CD4-positive, alpha-beta memory T cell (primary cell): ENCODE measurements at regions not wholly inside any gene's neighbourhood (a gene's known extent, or its start where the extent isn't known, plus 50 kb on each side); places are given as distances from the start of the nearest gene placed in this dataset.

Experiments
- CTCF ChIA-PET: fragments of 350-600 bp; sonication (Branson Sonifier 250); formaldehyde crosslinking; loops from one replicate; lab custom pipeline; 2021; ENCODE audit warnings: inconsistent platforms; ENCODE audit not compliant: partially characterized antibody; lab: Charles Lee
- POLR2A ChIA-PET: fragments of 350-600 bp; sonication (Branson Sonifier 250); formaldehyde crosslinking; loops from one replicate; lab custom pipeline; 2021; ENCODE audit not compliant: partially characterized antibody; lab: Charles Lee
- DNase-seq, 5 donors: peaks; one replicate each; pipeline versions ENCODE4 v3.0.0 to v3.0.0-alpha.2; 2020 to 2022; ENCODE audit warnings: mixed read lengths in 1 of 5
- H3K27ac ChIP-seq: one replicate; pipeline ENCODE4 v1.7.0; 2013; ENCODE audit warnings: low read depth, low read length
- H3K27me3 ChIP-seq: 2 replicates; pipeline ENCODE4 v1.7.0; 2013; ENCODE audit warnings: mild to moderate bottlenecking, low read length, moderate library complexity; ENCODE audit not compliant: insufficient read depth
- H3K36me3 ChIP-seq: 2 replicates; pipeline ENCODE4 v1.7.0; 2013; ENCODE audit warnings: mild to moderate bottlenecking, low read length, moderate library complexity; ENCODE audit not compliant: insufficient read depth
- H3K4me1 ChIP-seq: 2 replicates; pipeline ENCODE4 v1.7.0; 2013; ENCODE audit warnings: mild to moderate bottlenecking, low read length, moderate library complexity; ENCODE audit not compliant: insufficient read depth
- H3K4me3 ChIP-seq, 2 donors: one replicate each; pipeline ENCODE4 v1.7.0; 2013; ENCODE audit warnings: low read length in 2 of 2, mild to moderate bottlenecking in 1 of 2
- H3K9me3 ChIP-seq, 2 donors: one replicate each; pipeline ENCODE4 v1.7.0; 2013; ENCODE audit warnings: low read length in 2 of 2, control low read depth in 1 of 2; ENCODE audit not compliant: control insufficient read depth in 1 of 2
- H3K27ac Mint-ChIP-seq, 7 donors: one replicate each; pipeline ENCODE4 v1.8.0; 2020 to 2021; ENCODE audit warnings: mixed read lengths in 7 of 7, mild to moderate bottlenecking in 6 of 7, inconsistent platforms in 3 of 7, moderate library complexity in 3 of 7
- H3K27me3 Mint-ChIP-seq, 2 donors: one replicate each; pipeline ENCODE4 v1.8.0; 2020 to 2021; ENCODE audit warnings: mixed read lengths in 2 of 2
- H3K36me3 Mint-ChIP-seq, 2 donors: one replicate each; pipeline ENCODE4 v1.8.0; 2020 to 2021; ENCODE audit warnings: mixed read lengths in 2 of 2, inconsistent platforms in 1 of 2, mild to moderate bottlenecking in 1 of 2
- H3K4me1 Mint-ChIP-seq, 4 donors: one replicate each; pipeline ENCODE4 v1.8.0; 2020 to 2021; ENCODE audit warnings: mixed read lengths in 4 of 4, mild to moderate bottlenecking in 1 of 4
- H3K4me3 Mint-ChIP-seq, 8 donors: one replicate each; pipeline ENCODE4 v1.8.0; 2020 to 2021; ENCODE audit warnings: mixed read lengths in 8 of 8, mild to moderate bottlenecking in 7 of 8, moderate library complexity in 6 of 8, inconsistent platforms in 3 of 8
- H3K9me3 Mint-ChIP-seq, 8 donors: one replicate each; pipeline ENCODE4 v1.8.0; 2020 to 2021; ENCODE audit warnings: mixed read lengths in 8 of 8, mild to moderate bottlenecking in 5 of 8, inconsistent platforms in 3 of 8, moderate library complexity in 1 of 8
- intact Hi-C: fragments of 100-400 bp; cut with micrococcal nuclease; formaldehyde crosslinking; loops from one replicate; pipeline ENCODE4 v1.15.1; 2023

DNA sequence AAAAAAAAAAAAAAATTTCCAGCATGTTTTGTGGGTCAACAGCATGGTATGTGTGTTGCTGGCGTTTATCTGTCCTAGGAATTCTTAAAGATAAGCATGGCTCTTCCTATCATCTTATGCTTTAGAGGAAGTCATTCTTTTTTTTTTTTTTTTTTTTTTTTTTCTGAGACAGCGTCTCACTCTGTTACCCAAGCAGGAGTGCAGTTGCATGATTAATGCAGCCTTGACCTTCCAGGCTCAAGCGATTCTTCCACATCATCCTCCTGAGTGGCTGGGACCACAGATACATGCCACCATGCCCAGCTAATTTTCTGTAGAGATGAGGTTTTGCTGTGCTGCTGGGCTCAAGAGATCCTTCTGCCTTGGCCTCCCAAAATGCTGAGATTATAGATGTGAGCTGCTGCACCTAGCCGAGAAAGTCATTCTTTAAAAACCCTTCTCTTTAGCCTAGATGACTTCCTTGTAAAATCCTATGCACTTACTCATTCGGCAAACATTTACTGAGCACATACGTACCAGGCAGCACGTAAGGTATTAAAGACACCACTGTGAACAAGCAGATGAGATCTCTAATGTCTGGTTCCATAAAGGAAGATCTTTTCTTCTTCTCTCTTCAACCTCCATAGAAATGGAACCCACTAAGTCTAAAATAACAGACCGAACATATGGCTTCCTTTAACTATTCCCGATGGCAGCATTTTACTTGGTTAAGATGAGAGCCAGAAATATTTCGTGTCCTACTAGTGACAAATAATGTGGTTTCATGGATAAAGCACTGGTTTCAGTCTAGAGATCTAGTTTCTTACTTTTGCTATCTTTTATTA lies 122.4 kb downstream of the RIN2 start:
- Histone ChIP-seq H3K4me3 (no peak overlapping the region), H3K27me3 (no peaks in the 10 kb centered on the region)
- CTCF ChIA-PET: no interaction called here

DNA sequence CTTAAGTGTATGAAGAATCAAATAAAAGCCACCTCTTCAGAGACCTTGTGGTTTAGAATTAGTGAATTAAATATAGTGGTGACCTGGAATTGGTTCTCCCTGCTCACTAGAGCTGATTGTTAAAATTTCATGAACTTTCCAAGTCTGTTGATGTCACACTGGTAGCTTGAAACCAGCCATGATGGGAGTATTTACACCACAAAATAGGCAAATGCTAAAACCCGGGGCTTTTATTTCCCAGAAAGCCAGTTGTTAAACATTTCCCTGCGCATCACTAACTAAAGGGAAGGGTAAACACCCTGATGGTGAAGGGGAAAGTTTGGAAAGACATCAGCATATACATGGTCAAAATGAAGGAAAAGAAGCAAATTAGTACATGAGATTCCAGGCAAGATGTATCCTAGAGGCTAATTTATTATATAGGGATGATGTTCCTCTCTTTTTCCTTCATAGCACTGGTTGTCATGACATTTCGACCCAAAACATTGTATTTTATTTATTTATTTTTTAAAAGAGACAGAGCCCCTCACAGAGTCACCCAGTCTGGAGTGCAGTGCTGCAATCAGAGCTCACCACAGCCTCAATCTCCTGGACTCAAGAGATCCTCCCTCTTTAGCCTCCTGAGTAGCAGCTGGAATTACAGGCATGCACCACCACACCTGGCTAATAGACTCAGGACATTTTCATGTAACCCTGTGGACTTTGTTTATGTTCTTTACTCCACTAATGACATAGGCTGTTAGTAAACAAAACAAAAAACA lies 123.2 kb downstream of the RIN2 start:
- Histone ChIP-seq H3K27me3 (no peaks in the 10 kb centered on the region), H3K9me3 (no peaks in the 10 kb centered on the region), H3K4me3 (no peak overlapping the region), H3K27ac (no peak overlapping the region), H3K36me3 (no peaks in the 10 kb centered on the region), H3K4me1 (no peaks in the 10 kb centered on the region)
- Mint-ChIP-seq H3K4me3 (no peak overlapping the region), H3K9me3 (peaks cover 0 to 3% (median 0%) of the 10 kb centered on the region in 8 donors), H3K27ac (no peak overlapping the region), H3K4me1 (no peaks in the 10 kb centered on the region), H3K27me3 (peaks cover 0 to 3% of the 10 kb centered on the region in 2 donors), H3K36me3 (no peaks in the 10 kb centered on the region)
- intact Hi-C loops: no loop called here
- DNase-seq: no peak
- ChIA-PET CTCF (no interaction called here), POLR2A (no interaction called here)

More for the DNA sequence above, 122.4 kb downstream of the RIN2 start:
- Histone ChIP-seq H3K4me1 (no peaks in the 10 kb centered on the region), H3K27ac (no peak overlapping the region), H3K9me3 (no peaks in the 10 kb centered on the region), H3K36me3 (no peaks in the 10 kb centered on the region)
- peaks cover 0 to 3% of the 10 kb centered on the region in 2 donors for H3K27me3 Mint-ChIP-seq
- H3K9me3 Mint-ChIP-seq: peaks cover 0 to 3% (median 0%) of the 10 kb centered on the region in 8 donors
- intact Hi-C loops: no loop called here
- H3K4me3 Mint-ChIP-seq: no peak overlapping the region
- DNase-seq: no peak
- peaks cover 0 to 3% (median 0%) of the 10 kb centered on the region in 4 donors for H3K4me1 Mint-ChIP-seq
- no peaks in the 10 kb centered on the region for H3K36me3 Mint-ChIP-seq
- no peak overlapping the region for H3K27ac Mint-ChIP-seq
- POLR2A ChIA-PET: no interaction called here

DNA sequence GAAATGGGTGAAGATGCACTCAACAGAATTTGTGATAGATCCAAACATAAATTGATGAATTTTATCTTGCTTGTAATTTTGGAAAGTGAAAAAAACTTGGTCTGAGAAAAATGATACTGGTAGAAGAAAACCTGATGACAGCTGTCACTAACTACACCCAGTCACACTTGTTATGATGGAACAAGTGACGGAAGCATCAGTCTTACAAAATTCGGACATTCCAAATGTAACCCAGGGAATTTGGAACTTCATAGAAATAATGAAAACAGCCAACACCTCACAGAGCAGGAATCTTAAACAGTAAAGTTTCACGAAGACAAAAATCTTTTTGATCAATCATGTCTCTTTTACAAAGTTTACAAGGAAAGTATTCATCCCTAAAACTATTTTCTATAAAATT lies 123.9 kb downstream of the RIN2 start:
- peaks cover 0 to 3% (median 0%) of the 10 kb centered on the region in 8 donors for H3K9me3 Mint-ChIP-seq
- H3K4me3 Mint-ChIP-seq: no peak overlapping the region
- H3K27me3 Mint-ChIP-seq: peaks cover 3 to 4% of the 10 kb centered on the region in 2 donors
- H3K4me1 Mint-ChIP-seq: no peaks in the 10 kb centered on the region
- H3K4me1 ChIP-seq: no peaks in the 10 kb centered on the region
- H3K36me3 Mint-ChIP-seq: no peaks in the 10 kb centered on the region
- H3K9me3 ChIP-seq: no peaks in the 10 kb centered on the region
- POLR2A ChIA-PET: no interaction called here
- H3K27ac ChIP-seq: no peak overlapping the region
- no peak for DNase-seq
- no peaks in the 10 kb centered on the region for H3K36me3 ChIP-seq
- H3K27ac Mint-ChIP-seq: no peak overlapping the region
- intact Hi-C loops: no loop called here
- CTCF ChIA-PET: no interaction called here
- no peaks in the 10 kb centered on the region for H3K27me3 ChIP-seq
- no peak overlapping the region for H3K4me3 ChIP-seq

DNA sequence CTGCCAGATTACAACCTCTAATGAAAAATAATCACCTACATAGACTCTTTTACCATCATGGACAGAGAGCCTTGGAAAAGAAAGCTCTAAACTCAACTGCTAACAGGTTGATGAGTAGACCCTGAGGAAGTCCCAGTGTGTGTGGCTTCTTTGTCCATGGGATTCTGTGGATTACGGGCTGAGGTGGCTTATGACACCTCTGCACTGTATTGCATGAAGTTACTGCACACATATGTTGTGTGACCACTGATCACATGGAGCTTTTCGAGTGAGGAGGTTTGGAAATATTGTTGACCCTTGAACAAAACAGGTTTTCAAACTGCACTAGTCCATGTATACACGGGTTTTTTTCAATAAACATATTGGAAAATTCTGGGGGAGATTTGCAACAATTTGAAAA lies 124.4 kb downstream of the RIN2 start:
- H3K27ac Mint-ChIP-seq: no peak overlapping the region
- H3K36me3 Mint-ChIP-seq: no peaks in the 10 kb centered on the region
- Histone ChIP-seq H3K27me3 (no peaks in the 10 kb centered on the region), H3K36me3 (no peaks in the 10 kb centered on the region), H3K9me3 (no peaks in the 10 kb centered on the region), H3K27ac (no peak overlapping the region), H3K4me1 (no peaks in the 10 kb centered on the region), H3K4me3 (no peak overlapping the region)
- no peak overlapping the region for H3K4me3 Mint-ChIP-seq
- ChIA-PET CTCF (no interaction called here), POLR2A (no interaction called here)
- peaks cover 0 to 2% (median 0%) of the 10 kb centered on the region in 8 donors for H3K9me3 Mint-ChIP-seq
- H3K4me1 Mint-ChIP-seq: no peaks in the 10 kb centered on the region
- DNase-seq: no peak
- intact Hi-C loops: no loop called here
- H3K27me3 Mint-ChIP-seq: peaks cover 1 to 3% of the 10 kb centered on the region in 2 donors

DNA sequence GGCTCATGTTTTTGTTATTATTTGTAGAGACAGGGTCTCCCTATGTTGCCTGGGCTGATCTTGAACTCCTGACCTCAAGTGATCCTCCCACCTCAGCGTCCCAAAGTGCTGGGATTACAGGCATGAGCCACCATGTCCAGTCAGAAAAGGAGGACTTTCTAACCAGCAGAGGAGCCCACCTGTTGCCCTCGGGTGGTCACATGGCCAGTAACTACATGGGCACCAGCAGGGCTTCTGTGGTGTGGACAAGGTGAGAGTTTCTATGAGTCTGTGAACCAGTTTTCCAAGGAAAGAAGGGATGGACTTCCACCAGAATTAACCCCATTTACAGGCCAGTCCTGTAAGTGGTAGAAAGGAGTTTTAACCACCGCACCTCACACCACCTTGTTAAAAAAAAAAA lies 125.4 kb downstream of the RIN2 start:
- H3K4me1 ChIP-seq: no peaks in the 10 kb centered on the region
- H3K9me3 Mint-ChIP-seq: peaks cover 0 to 2% (median 0%) of the 10 kb centered on the region in 8 donors
- H3K4me3 Mint-ChIP-seq: no peak overlapping the region
- intact Hi-C loops: no loop called here
- H3K9me3 ChIP-seq: no peaks in the 10 kb centered on the region
- H3K27me3 Mint-ChIP-seq: peaks cover 1 to 10% of the 10 kb centered on the region in 2 donors
- no peaks in the 10 kb centered on the region for H3K4me1 Mint-ChIP-seq
- no peak overlapping the region for H3K27ac ChIP-seq
- no peaks in the 10 kb centered on the region for H3K36me3 ChIP-seq
- ChIA-PET POLR2A (no interaction called here), CTCF (no interaction called here)
- no peaks in the 10 kb centered on the region for H3K36me3 Mint-ChIP-seq
- DNase-seq: no peak
- no peaks in the 10 kb centered on the region for H3K27me3 ChIP-seq
- H3K4me3 ChIP-seq: no peak overlapping the region
- no peak overlapping the region for H3K27ac Mint-ChIP-seq

DNA sequence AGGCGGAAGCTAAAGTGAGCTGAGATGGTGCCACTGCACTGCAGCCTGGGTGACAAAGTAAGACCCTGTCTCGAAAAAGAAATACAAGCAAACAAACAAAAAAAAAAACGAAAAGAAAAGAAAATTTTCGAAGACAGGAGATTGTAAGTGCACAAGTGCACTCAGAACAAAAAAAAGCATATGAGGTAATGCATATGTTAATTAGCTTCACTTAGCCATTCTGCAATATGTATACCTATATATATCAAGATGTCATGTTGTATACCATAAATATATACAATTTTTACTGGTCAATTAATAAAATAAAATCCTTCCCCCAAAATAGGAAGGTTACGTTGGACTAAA lies 127.5 kb downstream of the RIN2 start:
- POLR2A ChIA-PET: no interaction called here

DNA sequence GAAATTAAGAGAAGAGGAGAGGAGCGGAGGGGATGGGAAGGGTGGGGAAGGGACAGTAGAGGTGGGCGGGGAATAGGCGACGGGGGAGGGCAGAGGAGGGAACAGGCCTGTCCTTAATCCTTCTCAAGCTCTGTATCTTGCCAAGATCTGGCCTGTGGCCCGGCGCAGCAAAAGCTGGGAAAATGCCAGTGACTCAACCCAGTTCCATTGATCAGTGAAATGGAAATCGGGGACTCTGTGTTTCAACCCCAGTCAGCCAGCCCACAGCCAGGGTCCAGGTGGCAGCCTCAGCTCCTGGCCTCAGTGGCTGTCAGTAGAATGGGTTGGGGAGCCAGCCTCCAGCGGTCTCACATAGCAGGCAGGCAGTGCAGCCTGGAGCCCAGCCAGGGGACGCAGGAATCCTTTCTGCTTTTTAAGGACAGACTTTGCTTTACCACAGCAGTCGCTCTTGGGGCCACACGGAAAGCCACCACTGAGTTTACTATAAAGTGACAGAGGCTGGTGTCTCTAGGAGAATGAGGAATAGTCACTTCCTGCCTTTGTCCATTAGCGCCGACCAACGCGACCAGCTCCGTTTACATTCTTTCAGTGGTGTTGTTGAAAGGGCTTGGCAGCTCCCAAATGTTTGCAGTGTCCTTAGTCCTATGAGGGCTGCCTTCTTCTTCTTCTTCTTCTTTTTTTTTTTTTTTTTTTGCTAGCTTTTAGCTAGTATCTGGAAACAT lies 128.0 kb downstream of the RIN2 start:
- intact Hi-C loops: no loop called here
- no peaks in the 10 kb centered on the region for H3K36me3 Mint-ChIP-seq
- Histone ChIP-seq H3K27ac (no peak overlapping the region), H3K36me3 (no peaks in the 10 kb centered on the region), H3K9me3 (no peaks in the 10 kb centered on the region), H3K4me3 (no peak overlapping the region), H3K4me1 (no peaks in the 10 kb centered on the region), H3K27me3 (no peaks in the 10 kb centered on the region)
- no peak overlapping the region for H3K27ac Mint-ChIP-seq
- H3K9me3 Mint-ChIP-seq: peaks cover 0 to 2% (median 0%) of the 10 kb centered on the region in 8 donors
- peaks cover 11 to 16% of the 10 kb centered on the region in 2 donors for H3K27me3 Mint-ChIP-seq
- no peak overlapping the region for H3K4me3 Mint-ChIP-seq
- H3K4me1 Mint-ChIP-seq: no peaks in the 10 kb centered on the region
- ChIA-PET CTCF (no interaction called here), POLR2A (no interaction called here)
- no peak for DNase-seq

More for the DNA sequence above, 127.5 kb downstream of the RIN2 start:
- Mint-ChIP-seq H3K27ac (no peak overlapping the region), H3K27me3 (peaks cover 11 to 14% of the 10 kb centered on the region in 2 donors), H3K9me3 (peaks cover 0 to 2% (median 0%) of the 10 kb centered on the region in 8 donors), H3K36me3 (no peaks in the 10 kb centered on the region), H3K4me3 (no peak overlapping the region), H3K4me1 (no peaks in the 10 kb centered on the region)
- Histone ChIP-seq H3K4me1 (no peaks in the 10 kb centered on the region), H3K27me3 (no peaks in the 10 kb centered on the region), H3K4me3 (no peak overlapping the region), H3K9me3 (no peaks in the 10 kb centered on the region), H3K27ac (no peak overlapping the region), H3K36me3 (no peaks in the 10 kb centered on the region)
- intact Hi-C loops: no loop called here
- CTCF ChIA-PET: no interaction called here
- DNase-seq: no peak
